C4-2B (cell line): ENCODE measurements at regions not wholly inside any gene's neighbourhood (a gene's known extent, or its start where the extent isn't known, plus 50 kb on each side); places are given as distances from the start of the nearest gene placed in this dataset.

Experiments
- CTCF ChIP-seq: fragments of 450-650 bp; conservative IDR thresholded peaks from 2 replicates; pipeline ENCODE4 v1.5.1; 2017; ENCODE audit warnings: mild to moderate bottlenecking
- ZFX ChIP-seq: fragments of 450-650 bp; IDR thresholded peaks from 2 replicates; pipeline ENCODE4 v1.6.1; 2017

GRCh38 chr1:66435541-66435940 lies 98.4 kb upstream of the SGIP1 start:
- TF ChIP-seq CTCF, result no peak
- no peak for TF ChIP-seq ZFX
